WERI-Rb-1 (cell line): ENCODE measurements at regions not wholly inside any gene's neighbourhood (a gene's known extent, or its start where the extent isn't known, plus 50 kb on each side); places are given as distances from the start of the nearest gene placed in this dataset.

ENCODE experiments used
- DNase-seq: peaks from one replicate; pipeline ENCODE4 v3.0.0-alpha.2; 2020
- H3K27ac ChIP-seq: fragments of 250-450 bp; sonication (Bioruptor Pico); 2 replicates; pipeline ENCODE4 v1.5.1; 2020; ENCODE audit warnings: mild to moderate bottlenecking, moderate library complexity
- H3K27me3 ChIP-seq: fragments of 250-450 bp; sonication (Bioruptor Pico); 2 replicates; pipeline ENCODE4 v1.5.1; 2021; ENCODE audit warnings: mild to moderate bottlenecking, low read depth, moderate library complexity; ENCODE audit not compliant: insufficient read depth, severe bottlenecking
- H3K36me3 ChIP-seq: fragments of 250-450 bp; sonication (Bioruptor Pico); 2 replicates; pipeline ENCODE4 v1.5.1; 2020; ENCODE audit warnings: mild to moderate bottlenecking, moderate library complexity
- H3K4me3 ChIP-seq: 2 replicates; pipeline ENCODE4 v1.5.1; 2011; ENCODE audit warnings: low read depth, mild to moderate bottlenecking, control low read depth, low read length
- H3K9me3 ChIP-seq: fragments of 250-450 bp; sonication (Bioruptor Pico); 2 replicates; pipeline ENCODE4 v1.5.1; 2021; ENCODE audit warnings: mild to moderate bottlenecking, moderate library complexity; ENCODE audit not compliant: severe bottlenecking
- TF ChIP-seq, protein P1 (sequence below): IDR thresholded peaks from 2 replicates; pipeline ENCODE4 v1.5.1; 2011; ENCODE audit warnings: low read depth, mild to moderate bottlenecking, control low read depth, inconsistent platforms, low read length

DNA sequence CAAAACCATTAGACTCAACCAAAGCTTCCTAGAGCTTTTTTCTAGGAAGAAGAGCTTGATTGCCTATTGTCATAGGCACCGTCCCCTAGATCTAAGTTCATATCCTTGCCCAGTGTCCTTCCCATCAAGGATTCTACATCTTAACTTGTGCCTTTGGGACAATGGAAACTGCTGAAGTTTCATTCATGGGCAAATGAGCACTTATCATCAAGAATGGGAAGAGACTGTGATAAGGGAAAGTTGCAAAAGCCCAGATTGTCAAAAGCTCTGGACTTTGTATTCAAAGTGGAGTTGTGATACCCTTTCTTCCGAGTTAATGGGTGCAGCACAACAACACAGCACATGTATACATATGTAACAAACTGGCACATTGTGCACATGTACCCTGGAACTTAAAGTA lies 503.0 kb upstream of the KLHL29 start:
- Histone ChIP-seq H3K36me3 (no peaks in the 10 kb centered on the region), H3K9me3 (no peaks in the 10 kb centered on the region), H3K4me3 (no peak overlapping the region), H3K27me3 (no peaks in the 10 kb centered on the region), H3K27ac (no peak overlapping the region)
- TF ChIP-seq, protein P1, sequence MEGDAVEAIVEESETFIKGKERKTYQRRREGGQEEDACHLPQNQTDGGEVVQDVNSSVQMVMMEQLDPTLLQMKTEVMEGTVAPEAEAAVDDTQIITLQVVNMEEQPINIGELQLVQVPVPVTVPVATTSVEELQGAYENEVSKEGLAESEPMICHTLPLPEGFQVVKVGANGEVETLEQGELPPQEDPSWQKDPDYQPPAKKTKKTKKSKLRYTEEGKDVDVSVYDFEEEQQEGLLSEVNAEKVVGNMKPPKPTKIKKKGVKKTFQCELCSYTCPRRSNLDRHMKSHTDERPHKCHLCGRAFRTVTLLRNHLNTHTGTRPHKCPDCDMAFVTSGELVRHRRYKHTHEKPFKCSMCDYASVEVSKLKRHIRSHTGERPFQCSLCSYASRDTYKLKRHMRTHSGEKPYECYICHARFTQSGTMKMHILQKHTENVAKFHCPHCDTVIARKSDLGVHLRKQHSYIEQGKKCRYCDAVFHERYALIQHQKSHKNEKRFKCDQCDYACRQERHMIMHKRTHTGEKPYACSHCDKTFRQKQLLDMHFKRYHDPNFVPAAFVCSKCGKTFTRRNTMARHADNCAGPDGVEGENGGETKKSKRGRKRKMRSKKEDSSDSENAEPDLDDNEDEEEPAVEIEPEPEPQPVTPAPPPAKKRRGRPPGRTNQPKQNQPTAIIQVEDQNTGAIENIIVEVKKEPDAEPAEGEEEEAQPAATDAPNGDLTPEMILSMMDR = no peak
- no peak for DNase-seq

GRCh38 chr2:22882643-22883042 lies 502.3 kb upstream of the KLHL29 start:
- TF ChIP-seq, protein P1 = no peak
- H3K27me3 ChIP-seq = no peaks in the 10 kb centered on the region
- no peaks in the 10 kb centered on the region for H3K9me3 ChIP-seq
- no peak overlapping the region for H3K4me3 ChIP-seq
- H3K27ac ChIP-seq = no peak overlapping the region
- no peak for DNase-seq
- no peaks in the 10 kb centered on the region for H3K36me3 ChIP-seq

DNA sequence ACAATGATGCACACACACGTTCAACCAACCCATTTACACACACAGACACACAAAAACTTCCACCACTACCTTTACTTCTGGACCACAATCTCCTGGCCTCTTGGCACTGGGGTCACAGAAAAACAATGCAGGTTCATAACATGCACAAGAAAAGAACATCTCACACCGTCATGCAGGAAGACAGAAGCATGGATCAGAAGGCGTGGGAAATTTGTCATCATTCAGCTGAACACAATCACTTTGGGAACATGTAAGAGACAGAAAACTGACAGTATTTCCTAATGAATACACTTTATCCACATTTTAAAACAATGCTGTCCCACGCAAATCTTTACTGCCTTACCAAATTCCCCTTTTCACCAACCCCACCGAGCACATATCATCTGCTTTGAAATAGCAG lies 501.9 kb upstream of the KLHL29 start:
- Histone ChIP-seq H3K9me3 (no peaks in the 10 kb centered on the region), H3K27ac (no peak overlapping the region), H3K36me3 (no peaks in the 10 kb centered on the region), H3K4me3 (no peak overlapping the region), H3K27me3 (no peaks in the 10 kb centered on the region)
- TF ChIP-seq, protein P1 = no peak
- DNase-seq = no peak

DNA sequence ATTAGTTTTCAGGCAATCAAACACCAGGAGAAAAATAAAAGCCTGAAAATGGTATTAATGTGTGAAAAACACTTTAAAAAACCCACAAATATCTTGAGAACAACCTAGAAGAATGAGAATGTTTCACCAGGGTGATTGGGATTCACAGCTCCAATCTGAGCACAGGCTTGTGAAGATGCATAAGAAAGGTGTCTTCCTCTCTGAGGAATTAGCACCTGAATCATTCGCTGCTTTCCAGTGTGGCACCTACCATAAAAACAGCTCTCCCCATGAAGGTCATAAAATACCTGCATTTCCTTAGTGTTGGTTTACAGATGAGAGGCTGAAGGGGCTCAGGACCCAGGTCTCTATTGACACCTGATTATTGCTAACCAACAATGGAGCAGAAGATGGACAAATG lies 499.7 kb upstream of the KLHL29 start:
- TF ChIP-seq, protein P1 = no peak
- no peaks in the 10 kb centered on the region for H3K9me3 ChIP-seq
- no peaks in the 10 kb centered on the region for H3K36me3 ChIP-seq
- no peak overlapping the region for H3K27ac ChIP-seq
- no peak overlapping the region for H3K4me3 ChIP-seq
- H3K27me3 ChIP-seq = no peaks in the 10 kb centered on the region
- no peak for DNase-seq

- TF ChIP-seq, protein P1 = no peak
- H3K27ac ChIP-seq = no peak overlapping the region
- no peaks in the 10 kb centered on the region for H3K36me3 ChIP-seq
- no peaks in the 10 kb centered on the region for H3K9me3 ChIP-seq
- DNase-seq = no peak
- H3K4me3 ChIP-seq = no peak overlapping the region
- H3K27me3 ChIP-seq = no peaks in the 10 kb centered on the region
These were observed 497.6 kb upstream of the KLHL29 start for GRCh38 chr2:22887426-22887825.

DNA sequence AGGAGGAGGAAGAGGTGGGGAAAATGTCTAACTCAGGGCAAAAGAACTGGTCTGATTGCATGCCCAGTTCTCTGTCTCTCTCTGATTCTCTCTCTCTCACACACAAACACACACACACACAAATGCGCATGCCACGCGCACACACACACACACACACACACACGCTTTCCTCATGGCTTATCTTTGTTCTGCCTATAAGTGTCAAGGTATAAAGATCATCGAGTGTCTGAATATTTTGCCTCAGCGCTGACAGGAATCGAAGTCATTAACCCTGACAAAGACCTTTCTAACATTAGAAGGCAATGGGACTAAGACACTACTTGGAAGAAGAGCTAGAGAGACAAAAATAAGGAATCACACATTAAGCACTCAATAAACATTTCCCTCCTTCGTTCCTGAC lies 497.1 kb upstream of the KLHL29 start:
- Histone ChIP-seq H3K27me3 (no peaks in the 10 kb centered on the region), H3K4me3 (no peak overlapping the region), H3K27ac (no peak overlapping the region), H3K9me3 (no peaks in the 10 kb centered on the region), H3K36me3 (no peaks in the 10 kb centered on the region)
- TF ChIP-seq, protein P1 = no peak
- DNase-seq = no peak
